ENCODE measurements at regions not wholly inside any gene's neighbourhood (a gene's known extent, or its start where the extent isn't known, plus 50 kb on each side); places are given as distances from the start of the nearest gene placed in this dataset.

- H3K27me3 ChIP-seq: no peaks in the 10 kb centered on the region
- intact Hi-C loops (cut with DNase I): no loop called here
- TF ChIP-seq POLR2AphosphoS5 (IDR thresholded peaks at IDR 0.05; ENCODE audit: insufficient read depth in 1 of 2, low read depth in 1 of 2) (no peak), CTCF (IDR thresholded peaks at IDR 0.05) (no peak), POLR2A (IDR thresholded peaks at IDR 0.05) (no peak)
- no peak for DNase-seq (ENCODE audit: extremely low spot score in 2 of 2)
- H3K36me3 ChIP-seq: no peaks in the 10 kb centered on the region
- no peak overlapping the region for H3K4me3 ChIP-seq
- peaks cover 11% of the 10 kb centered on the region for H3K4me1 ChIP-seq
- H3K27ac ChIP-seq: no peak overlapping the region
- no peaks in the 10 kb centered on the region for H3K9me3 ChIP-seq
Observed at GRCh38 chr16:86863609-86864008, 285.3 kb downstream of the FOXL1 start.

- intact Hi-C loops (cut with DNase I): no loop called here
- Histone ChIP-seq H3K36me3 (no peaks in the 10 kb centered on the region), H3K9me3 (no peaks in the 10 kb centered on the region), H3K4me3 (no peak overlapping the region), H3K4me1 (peaks cover 11% of the 10 kb centered on the region), H3K27me3 (no peaks in the 10 kb centered on the region), H3K27ac (no peak overlapping the region)
- TF ChIP-seq POLR2A (IDR thresholded peaks at IDR 0.05) (no peak), CTCF (IDR thresholded peaks at IDR 0.05) (no peak), POLR2AphosphoS5 (IDR thresholded peaks at IDR 0.05; ENCODE audit: insufficient read depth in 1 of 2, low read depth in 1 of 2) (no peak)
- no peak for DNase-seq (ENCODE audit: extremely low spot score in 2 of 2)
Observed at GRCh38 chr16:86864586-86864985, 286.2 kb downstream of the FOXL1 start.

GRCh38 chr16:86865851-86866662 is 287.7 kb downstream of the FOXL1 start:
- Histone ChIP-seq H3K4me1 (peaks cover 11% of the 10 kb centered on the region), H3K4me3 (no peak overlapping the region), H3K36me3 (no peaks in the 10 kb centered on the region), H3K27me3 (no peaks in the 10 kb centered on the region), H3K27ac (no peak overlapping the region), H3K9me3 (no peaks in the 10 kb centered on the region)
- TF ChIP-seq POLR2AphosphoS5 (IDR thresholded peaks at IDR 0.05; ENCODE audit: insufficient read depth in 1 of 2, low read depth in 1 of 2) (no peak), POLR2A (IDR thresholded peaks at IDR 0.05) (no peak), CTCF (IDR thresholded peaks at IDR 0.05) (no peak)
- no peak for DNase-seq (ENCODE audit: extremely low spot score in 2 of 2)
- intact Hi-C loops (cut with DNase I): no loop called here

- intact Hi-C loops (cut with DNase I): no loop called here
Observed at GRCh38 chr16:86866986-86867722, 288.8 kb downstream of the FOXL1 start.

More at GRCh38 chr16:86866986-86867722, 288.8 kb downstream of the FOXL1 start:
- peaks cover 11% of the 10 kb centered on the region for H3K4me1 ChIP-seq
- no peaks in the 10 kb centered on the region for H3K36me3 ChIP-seq
- H3K27me3 ChIP-seq: no peaks in the 10 kb centered on the region
- no peak overlapping the region for H3K4me3 ChIP-seq
- H3K27ac ChIP-seq: no peak overlapping the region
- DNase-seq (ENCODE audit: extremely low spot score in 2 of 2): no peak
- TF ChIP-seq CTCF (IDR thresholded peaks at IDR 0.05) (no peak), POLR2A (IDR thresholded peaks at IDR 0.05) (no peak), POLR2AphosphoS5 (IDR thresholded peaks at IDR 0.05; ENCODE audit: insufficient read depth in 1 of 2, low read depth in 1 of 2) (no peak)
- H3K9me3 ChIP-seq: no peaks in the 10 kb centered on the region

All from vagina (tissue), 2 donors.